Panc1 (cell line): ENCODE measurements at regions not wholly inside any gene's neighbourhood (a gene's known extent, or its start where the extent isn't known, plus 50 kb on each side); places are given as distances from the start of the nearest gene placed in this dataset.

Experiments used
- ATAC-seq: fragments of 200-7000 bp; cut with Tn5 transposase; 2 replicates; pipeline ENCODE4 v1.9.1; 2020; ENCODE audit warnings: mild to moderate bottlenecking, moderate library complexity
- BruUV-seq: library from RNA; stranded (reverse); fragments of 400-500 nt; replicated peaks from 2 replicates; lab custom pipeline; 2021; lab: Mats Ljungman, UMichigan
- CTCF ChIA-PET: fragments of 300-600 bp; sonication (Branson Sonifier 250); formaldehyde crosslinking; loops from one replicate; lab custom pipeline; 2022; ENCODE audit warnings: antibody characterized with exemption; lab: Charles Lee
- POLR2A ChIA-PET: fragments of 300-600 bp; sonication (Branson Sonifier 250); formaldehyde crosslinking; loops from one replicate; lab custom pipeline; 2022; ENCODE audit warnings: antibody characterized with exemption; lab: Charles Lee
- DNase-seq: peaks from one replicate; pipeline ENCODE4 v3.0.0-alpha.2; 2010; ENCODE audit warnings: low read depth, low spot score
- H3K27ac ChIP-seq: 2 replicates; pipeline ENCODE4 v1.5.1; 2011; ENCODE audit warnings: mild to moderate bottlenecking, low read length, inconsistent platforms
- H3K27me3 ChIP-seq: fragments of 200-500 bp; sonication (Bioruptor generic); 2 replicates; pipeline ENCODE4 v1.6.0; 2014; ENCODE audit warnings: low read length, inconsistent platforms; ENCODE audit not compliant: control insufficient read depth, insufficient read depth
- H3K36me3 ChIP-seq: fragments of 200-500 bp; sonication (Bioruptor generic); 2 replicates; pipeline ENCODE4 v1.5.1; 2014; ENCODE audit warnings: inconsistent platforms, mild to moderate bottlenecking, low read length, moderate library complexity; ENCODE audit not compliant: control insufficient read depth, insufficient read depth
- H3K4me1 ChIP-seq: 2 replicates; pipeline ENCODE4 v1.5.1; 2011; ENCODE audit warnings: inconsistent platforms, mild to moderate bottlenecking, low read length, moderate library complexity; ENCODE audit not compliant: control insufficient read depth, insufficient read depth
- H3K4me3 ChIP-seq, 2 experiments: 2 replicates each; pipeline ENCODE4 v1.5.1; 2011 to 2012; ENCODE audit warnings: low read depth in 2 of 2, low read length in 2 of 2, mild to moderate bottlenecking in 2 of 2, inconsistent platforms in 1 of 2, moderate library complexity in 1 of 2
- H3K9me3 ChIP-seq: fragments of 200-500 bp; sonication (Bioruptor generic); 2 replicates; pipeline ENCODE4 v1.5.1; 2014; ENCODE audit warnings: low read depth, mild to moderate bottlenecking, inconsistent platforms, low read length, moderate library complexity; ENCODE audit not compliant: control insufficient read depth, insufficient read depth
- POLR2AphosphoS5 ChIP-seq: IDR thresholded peaks from 2 replicates; pipeline ENCODE4 v1.6.1; 2012; ENCODE audit warnings: mild to moderate bottlenecking, low read depth, low read length, moderate library complexity
- SIN3A ChIP-seq: IDR thresholded peaks from 2 replicates; pipeline ENCODE4 v1.6.1; 2012; ENCODE audit warnings: low read depth, mild to moderate bottlenecking, low read length, moderate library complexity, borderline replicate concordance; ENCODE audit not compliant: insufficient read depth
- TCF7L2 ChIP-seq: IDR thresholded peaks from 2 replicates; pipeline ENCODE4 v1.6.1; 2011; ENCODE audit warnings: mild to moderate bottlenecking, low read depth, low read length, inconsistent platforms
- in situ Hi-C: cut with HindIII; loops from 2 replicates; pipeline ENCODE4 v1.10.0; 2016; ENCODE audit warnings: low sequenced_read_pairs, low pct_unique_long_range_greater_than_20kb
- intact Hi-C: fragments of 100-400 bp; cut with micrococcal nuclease; formaldehyde crosslinking; loops from one replicate; pipeline ENCODE4 v1.10.0; 2022; ENCODE audit not compliant: unreplicated experiment
- TF ChIP-seq, protein P1 (sequence below): fragments of 450-650 bp; IDR thresholded peaks from 2 replicates; pipeline ENCODE4 v1.5.1; 2017; ENCODE audit warnings: mild to moderate bottlenecking
- TF ChIP-seq, protein P2 (sequence below), 2 experiments: IDR thresholded peaks; 2 replicates each; pipeline ENCODE4 v1.6.1; 2011 to 2012; ENCODE audit warnings: low read depth in 2 of 2, control low read depth in 1 of 2, low read length in 1 of 2, mild to moderate bottlenecking in 1 of 2, moderate library complexity in 1 of 2; ENCODE audit not compliant: insufficient read depth in 1 of 2

DNA sequence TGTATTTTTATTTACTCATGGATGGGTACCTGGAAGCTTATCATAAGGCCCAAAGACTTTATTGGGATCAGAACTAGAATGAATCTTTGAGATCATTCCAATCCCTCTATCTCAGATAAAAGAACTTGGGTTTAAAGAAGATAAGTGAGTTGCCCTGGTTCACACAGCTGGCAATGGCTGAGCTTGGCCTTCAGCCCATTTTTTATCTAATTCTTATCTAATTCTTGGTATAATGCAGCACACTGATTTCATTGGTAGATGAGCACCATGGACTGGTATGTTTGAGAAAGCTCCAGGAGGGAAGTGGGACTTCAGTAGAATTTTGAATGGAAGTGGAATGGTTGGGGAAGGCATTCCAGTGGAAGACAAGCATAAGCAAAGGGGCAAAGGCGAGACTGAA, 558.9 kb downstream of the REEP3 start:
- DNase-seq (no peak), ATAC-seq (no peak)
- BruUV-seq: no TSS peak
- in situ Hi-C loops (no loop called here), intact Hi-C loops (no loop called here)
- no peak overlapping the region for H3K27ac ChIP-seq
- POLR2A ChIA-PET: no interaction called here
- no peak overlapping the region for H3K4me3 ChIP-seq
- no peaks in the 10 kb centered on the region for H3K36me3 ChIP-seq
- CTCF ChIA-PET: no interaction called here
- H3K27me3 ChIP-seq: no peaks in the 10 kb centered on the region; the same call in 1 of the 2 replicates
- TF ChIP-seq, protein P1, sequence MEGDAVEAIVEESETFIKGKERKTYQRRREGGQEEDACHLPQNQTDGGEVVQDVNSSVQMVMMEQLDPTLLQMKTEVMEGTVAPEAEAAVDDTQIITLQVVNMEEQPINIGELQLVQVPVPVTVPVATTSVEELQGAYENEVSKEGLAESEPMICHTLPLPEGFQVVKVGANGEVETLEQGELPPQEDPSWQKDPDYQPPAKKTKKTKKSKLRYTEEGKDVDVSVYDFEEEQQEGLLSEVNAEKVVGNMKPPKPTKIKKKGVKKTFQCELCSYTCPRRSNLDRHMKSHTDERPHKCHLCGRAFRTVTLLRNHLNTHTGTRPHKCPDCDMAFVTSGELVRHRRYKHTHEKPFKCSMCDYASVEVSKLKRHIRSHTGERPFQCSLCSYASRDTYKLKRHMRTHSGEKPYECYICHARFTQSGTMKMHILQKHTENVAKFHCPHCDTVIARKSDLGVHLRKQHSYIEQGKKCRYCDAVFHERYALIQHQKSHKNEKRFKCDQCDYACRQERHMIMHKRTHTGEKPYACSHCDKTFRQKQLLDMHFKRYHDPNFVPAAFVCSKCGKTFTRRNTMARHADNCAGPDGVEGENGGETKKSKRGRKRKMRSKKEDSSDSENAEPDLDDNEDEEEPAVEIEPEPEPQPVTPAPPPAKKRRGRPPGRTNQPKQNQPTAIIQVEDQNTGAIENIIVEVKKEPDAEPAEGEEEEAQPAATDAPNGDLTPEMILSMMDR: no peak
- TF ChIP-seq, protein P2, sequence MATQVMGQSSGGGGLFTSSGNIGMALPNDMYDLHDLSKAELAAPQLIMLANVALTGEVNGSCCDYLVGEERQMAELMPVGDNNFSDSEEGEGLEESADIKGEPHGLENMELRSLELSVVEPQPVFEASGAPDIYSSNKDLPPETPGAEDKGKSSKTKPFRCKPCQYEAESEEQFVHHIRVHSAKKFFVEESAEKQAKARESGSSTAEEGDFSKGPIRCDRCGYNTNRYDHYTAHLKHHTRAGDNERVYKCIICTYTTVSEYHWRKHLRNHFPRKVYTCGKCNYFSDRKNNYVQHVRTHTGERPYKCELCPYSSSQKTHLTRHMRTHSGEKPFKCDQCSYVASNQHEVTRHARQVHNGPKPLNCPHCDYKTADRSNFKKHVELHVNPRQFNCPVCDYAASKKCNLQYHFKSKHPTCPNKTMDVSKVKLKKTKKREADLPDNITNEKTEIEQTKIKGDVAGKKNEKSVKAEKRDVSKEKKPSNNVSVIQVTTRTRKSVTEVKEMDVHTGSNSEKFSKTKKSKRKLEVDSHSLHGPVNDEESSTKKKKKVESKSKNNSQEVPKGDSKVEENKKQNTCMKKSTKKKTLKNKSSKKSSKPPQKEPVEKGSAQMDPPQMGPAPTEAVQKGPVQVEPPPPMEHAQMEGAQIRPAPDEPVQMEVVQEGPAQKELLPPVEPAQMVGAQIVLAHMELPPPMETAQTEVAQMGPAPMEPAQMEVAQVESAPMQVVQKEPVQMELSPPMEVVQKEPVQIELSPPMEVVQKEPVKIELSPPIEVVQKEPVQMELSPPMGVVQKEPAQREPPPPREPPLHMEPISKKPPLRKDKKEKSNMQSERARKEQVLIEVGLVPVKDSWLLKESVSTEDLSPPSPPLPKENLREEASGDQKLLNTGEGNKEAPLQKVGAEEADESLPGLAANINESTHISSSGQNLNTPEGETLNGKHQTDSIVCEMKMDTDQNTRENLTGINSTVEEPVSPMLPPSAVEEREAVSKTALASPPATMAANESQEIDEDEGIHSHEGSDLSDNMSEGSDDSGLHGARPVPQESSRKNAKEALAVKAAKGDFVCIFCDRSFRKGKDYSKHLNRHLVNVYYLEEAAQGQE (IDR thresholded peaks at IDR 0.05; ENCODE audit: insufficient read depth in 1 of 2, low read depth in 2 of 2, low read length in 1 of 2): no peak
- no peak for TF ChIP-seq TCF7L2
- TF ChIP-seq SIN3A: no peak
- no peak for TF ChIP-seq POLR2AphosphoS5
- no peaks in the 10 kb centered on the region for H3K4me1 ChIP-seq
- H3K9me3 ChIP-seq: no peaks in the 10 kb centered on the region

DNA sequence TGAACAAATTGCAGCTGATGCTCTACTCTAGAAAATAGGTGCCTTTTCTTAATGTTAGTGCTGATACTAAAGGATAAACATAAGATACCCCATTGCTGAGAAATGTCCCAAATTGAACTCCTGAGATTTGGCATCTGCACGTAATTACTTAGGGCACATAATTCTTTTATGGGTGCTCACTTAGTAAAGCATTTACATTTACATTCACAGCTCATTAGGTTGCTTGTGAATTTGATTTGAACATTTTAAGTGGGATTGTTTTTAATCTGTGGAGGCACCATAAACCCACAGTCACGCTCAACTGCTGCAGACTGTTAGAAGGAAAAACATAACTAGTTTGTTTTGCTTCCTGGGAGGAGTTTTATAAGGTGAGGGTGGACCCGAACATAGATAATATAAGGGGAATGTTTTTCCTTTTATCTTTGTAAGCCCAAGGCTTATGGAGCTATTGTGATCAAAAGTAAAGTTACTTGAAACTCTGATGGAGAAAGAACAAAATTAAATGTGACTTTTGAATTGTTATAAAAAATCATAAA, 560.8 kb downstream of the REEP3 start:
- BruUV-seq: no TSS peak
- Histone ChIP-seq H3K27ac (no peak overlapping the region), H3K4me1 (no peaks in the 10 kb centered on the region), H3K27me3 (no peaks in the 10 kb centered on the region; the same call in 1 of the 2 replicates), H3K9me3 (no peaks in the 10 kb centered on the region), H3K36me3 (no peaks in the 10 kb centered on the region), H3K4me3 (no peak overlapping the region)
- TF ChIP-seq, protein P1: no peak
- no peak for TF ChIP-seq TCF7L2
- no peak for TF ChIP-seq POLR2AphosphoS5
- TF ChIP-seq SIN3A: no peak
- TF ChIP-seq, protein P2 (IDR thresholded peaks at IDR 0.05; ENCODE audit: insufficient read depth in 1 of 2, low read depth in 2 of 2, low read length in 1 of 2): no peak
- in situ Hi-C loops (no loop called here), intact Hi-C loops (no loop called here)
- ATAC-seq (no peak), DNase-seq (no peak)
- ChIA-PET CTCF (no interaction called here), POLR2A (no interaction called here)
